ENCODE measurements at regions not wholly inside any gene's neighbourhood (a gene's known extent, or its start where the extent isn't known, plus 50 kb on each side); places are given as distances from the start of the nearest gene placed in this dataset.

- Histone ChIP-seq H3K27me3 (no peaks in the 10 kb centered on the region), H3K4me3 (no peak overlapping the region), H3K4me1 (no peaks in the 10 kb centered on the region), H3K27ac (no peak overlapping the region), H3K36me3 (no peaks in the 10 kb centered on the region), H3K9me3 (no peaks in the 10 kb centered on the region)
- intact Hi-C loops (cut with DNase I): no loop called here
- TF ChIP-seq POLR2A (IDR thresholded peaks at IDR 0.05) (no peak), CTCF (IDR thresholded peaks at IDR 0.05) (no peak)
- no peak for DNase-seq
- 50% methylated on average over 3 of the region's 3 CpGs for WGBS (ENCODE audit: insufficient coverage, low coverage, low lambda C conversion rate, missing lambda C conversion rate)
- no peak for ATAC-seq
Measured at GRCh38 chr6:71730284-71730683, 156.1 kb upstream of the RIMS1 start.

GRCh38 chr6:71733970-71734899 is 152.1 kb upstream of the RIMS1 start:
- Histone ChIP-seq H3K4me1 (no peaks in the 10 kb centered on the region), H3K27ac (no peak overlapping the region), H3K36me3 (no peaks in the 10 kb centered on the region), H3K9me3 (no peaks in the 10 kb centered on the region), H3K27me3 (no peaks in the 10 kb centered on the region), H3K4me3 (no peak overlapping the region)
- intact Hi-C loops (cut with DNase I): no loop called here
- TF ChIP-seq CTCF (IDR thresholded peaks at IDR 0.05) (no peak), POLR2A (IDR thresholded peaks at IDR 0.05) (no peak)
- DNase-seq (no peak), ATAC-seq (no peak)
- 8% methylated on average over 1 of the region's 1 CpG for whole genome bisulfite sequencing (ENCODE audit: insufficient coverage, low coverage, low lambda C conversion rate, missing lambda C conversion rate)

- no peaks in the 10 kb centered on the region for H3K4me1 ChIP-seq
- H3K27ac ChIP-seq: no peak overlapping the region
- intact Hi-C loops (cut with DNase I): no loop called here
- H3K9me3 ChIP-seq: no peaks in the 10 kb centered on the region
- no peak for TF ChIP-seq POLR2A (IDR thresholded peaks at IDR 0.05)
- no peak for TF ChIP-seq CTCF (IDR thresholded peaks at IDR 0.05)
- H3K27me3 ChIP-seq: no peaks in the 10 kb centered on the region
- DNase-seq (no peak), ATAC-seq (no peak)
- no peaks in the 10 kb centered on the region for H3K36me3 ChIP-seq
- 27% methylated on average over 1 of the region's 1 CpG for WGBS (ENCODE audit: insufficient coverage, low coverage, low lambda C conversion rate, missing lambda C conversion rate)
- H3K4me3 ChIP-seq: no peak overlapping the region
Measured at GRCh38 chr6:71737953-71738352, 148.4 kb upstream of the RIMS1 start.

GRCh38 chr6:71745525-71745924 is 140.8 kb upstream of the RIMS1 start:
- WGBS (ENCODE audit: insufficient coverage, low coverage, low lambda C conversion rate, missing lambda C conversion rate): 34% methylated on average over 5 of the region's 5 CpGs
- no peak overlapping the region for H3K27ac ChIP-seq
- H3K4me1 ChIP-seq: no peaks in the 10 kb centered on the region
- ATAC-seq (no peak), DNase-seq (no peak)
- H3K27me3 ChIP-seq: no peaks in the 10 kb centered on the region
- intact Hi-C loops (cut with DNase I): no loop called here
- H3K36me3 ChIP-seq: no peaks in the 10 kb centered on the region
- H3K4me3 ChIP-seq: no peak overlapping the region
- no peaks in the 10 kb centered on the region for H3K9me3 ChIP-seq
- TF ChIP-seq CTCF (IDR thresholded peaks at IDR 0.05) (no peak), POLR2A (IDR thresholded peaks at IDR 0.05) (no peak)
